ENCODE measurements at regions not wholly inside any gene's neighbourhood (a gene's known extent, or its start where the extent isn't known, plus 50 kb on each side); places are given as distances from the start of the nearest gene placed in this dataset.

- no peak for DNase-seq
Observed at GRCh38 chr10:130728531-130729215, 582.8 kb downstream of the TCERG1L start.

- no peak for DNase-seq
Observed at GRCh38 chr10:130729876-130730275, 581.6 kb downstream of the TCERG1L start.

GRCh38 chr10:130737186-130737585 lies 574.3 kb downstream of the TCERG1L start:
- DNase-seq = no peak

- DNase-seq = no peak
Observed at GRCh38 chr10:130737621-130738020, 573.9 kb downstream of the TCERG1L start.

GRCh38 chr10:130739016-130739756 lies 572.3 kb downstream of the TCERG1L start:
- DNase-seq = no peak

GRCh38 chr10:130739757-130740145 lies 571.8 kb downstream of the TCERG1L start:
- no peak for DNase-seq

GRCh38 chr10:130740166-130740565 lies 571.4 kb downstream of the TCERG1L start:
- no peak for DNase-seq

GRCh38 chr10:130740915-130741750 lies 570.4 kb downstream of the TCERG1L start:
- DNase-seq = no peak

GRCh38 chr10:130741901-130742855 lies 569.3 kb downstream of the TCERG1L start:
- DNase-seq = no peak

- no peak for DNase-seq
Observed at GRCh38 chr10:130742941-130743675, 568.4 kb downstream of the TCERG1L start.

- no peak for DNase-seq
Observed at GRCh38 chr10:130743751-130744271, 567.7 kb downstream of the TCERG1L start.

- DNase-seq = no peak
Observed at GRCh38 chr10:130744631-130745030, 566.9 kb downstream of the TCERG1L start.

- DNase-seq = no peak
Observed at GRCh38 chr10:130745251-130745650, 566.3 kb downstream of the TCERG1L start.

GRCh38 chr10:130745821-130746220 lies 565.7 kb downstream of the TCERG1L start:
- DNase-seq = no peak

GRCh38 chr10:130746311-130746710 lies 565.2 kb downstream of the TCERG1L start:
- no peak for DNase-seq

- DNase-seq = no peak
Observed at GRCh38 chr10:130747356-130747755, 564.2 kb downstream of the TCERG1L start.

- no peak for DNase-seq
Observed at GRCh38 chr10:130747946-130748345, 563.6 kb downstream of the TCERG1L start.

GRCh38 chr10:130748409-130749057 lies 563.0 kb downstream of the TCERG1L start:
- DNase-seq = no peak

GRCh38 chr10:130749911-130750310 lies 561.6 kb downstream of the TCERG1L start:
- no peak for DNase-seq

- DNase-seq = no peak
Observed at GRCh38 chr10:130750441-130750840, 561.1 kb downstream of the TCERG1L start.

All from DMS53 (cell line).